A549 (cell line): ENCODE measurements at regions not wholly inside any gene's neighbourhood (a gene's known extent, or its start where the extent isn't known, plus 50 kb on each side); places are given as distances from the start of the nearest gene placed in this dataset.

Experiments
- CBX8 ChIP-seq: fragments of 200-600 bp; sonication (generic); IDR thresholded peaks from 2 replicates; pipeline ENCODE4 v1.6.1; 2016
- CTCF ChIP-seq: fragments of >200 bp; sonication (Bioruptor Twin); formaldehyde crosslinking; IDR thresholded peaks from 3 replicates; pipeline ENCODE4 v1.5.1; 2016
- EP300 ChIP-seq, 2 experiments: fragments of >200 bp; sonication (Bioruptor Twin); formaldehyde crosslinking; IDR thresholded peaks; 2 replicates in 1 of 2; 3 replicates in 1 of 2; pipeline ENCODE4 v1.6.1; 2016 to 2017
- MAFK ChIP-seq: fragments of 450-650 bp; IDR thresholded peaks from 2 replicates; pipeline ENCODE4 v1.6.1; 2014; ENCODE audit not compliant: partially characterized antibody
- NR3C1 ChIP-seq: fragments of >200 bp; sonication (Bioruptor Twin); formaldehyde crosslinking; IDR thresholded peaks from 3 replicates; pipeline ENCODE4 v1.6.1; 2017
- POLR2A ChIP-seq: IDR thresholded peaks from 2 replicates; pipeline ENCODE4 v1.6.1; 2012; ENCODE audit warnings: mild to moderate bottlenecking, low read length
- RAD21 ChIP-seq, 2 experiments: fragments of >200 bp in 1 of 2; sonication (Bioruptor Twin) in 1 of 2; formaldehyde crosslinking in 1 of 2; IDR thresholded peaks in 1 of 2; conservative IDR thresholded peaks in 1 of 2; 2 replicates in 1 of 2; 3 replicates in 1 of 2; pipeline ENCODE4 v1.6.1; 2012 to 2018; ENCODE audit warnings: inconsistent platforms in 1 of 2
- RARB ChIP-seq: fragments of 250-450 bp; sonication (Bioruptor Pico); IDR thresholded peaks from 2 replicates; pipeline ENCODE4 v1.8.0; 2021; ENCODE audit warnings: mild to moderate bottlenecking, moderate library complexity
- REST ChIP-seq: fragments of 200-600 bp; sonication (generic); IDR thresholded peaks from 2 replicates; pipeline ENCODE4 v1.6.1; 2016; ENCODE audit warnings: antibody characterized with exemption, mild to moderate bottlenecking, moderate library complexity

GRCh38 chr3:107934808-107935207 is 156.0 kb downstream of the CD47 start:
- TF ChIP-seq EP300 (IDR thresholded peaks at IDR 0.05), result no peak
- TF ChIP-seq CTCF, result no peak
- no peak for TF ChIP-seq RARB (CRISPR knock-in tag)
- TF ChIP-seq CBX8, result no peak
- no peak for TF ChIP-seq POLR2A
- no peak for TF ChIP-seq NR3C1
- no peak for TF ChIP-seq MAFK
- TF ChIP-seq REST, result no peak
- TF ChIP-seq RAD21 (conservative IDR thresholded peaks at IDR 0.05 in 1 of 2, IDR thresholded peaks at IDR 0.05 in 1 of 2), result no peak
